Anterior cingulate cortex (tissue), 58 donors: ENCODE measurements at regions not wholly inside any gene's neighbourhood (a gene's known extent, or its start where the extent isn't known, plus 50 kb on each side); places are given as distances from the start of the nearest gene placed in this dataset.
A peak's percentile ranks its signal among the peaks of the same experiment; 100 is the strongest.
"Not testable (repeated sequence)": the region's sequence is repeated elsewhere in the genome, so short reads cannot be mapped to it uniquely, and the experiment has no call there.

Source experiments
- DNase-seq, 58 donors: peaks; one replicate each; lab custom pipeline; 2025; lab: John Stamatoyannopoulos, UW

- DNase-seq = peak in 3 of 58 donors; percentile 4 to 11 (median 11)
Observed at GRCh38 chr18:55999641-56000040, 411.6 kb upstream of the TCF4 start.

GRCh38 chr18:55998801-55999385 lies 410.9 kb upstream of the TCF4 start:
- no peak for DNase-seq

- DNase-seq = peak in 56 of 58 donors; percentile 4 to 85 (median 62)
Observed at GRCh38 chr18:55998071-55998522, 410.1 kb upstream of the TCF4 start.

- DNase-seq = peak in 4 of 58 donors; percentile 10 to 19 (median 16)
Observed at GRCh38 chr18:55997151-55997561, 409.2 kb upstream of the TCF4 start.

- DNase-seq = no peak
Observed at GRCh38 chr18:55996717-55997116, 408.7 kb upstream of the TCF4 start.

- DNase-seq = no peak
Observed at GRCh38 chr18:55990186-55990585, 402.2 kb upstream of the TCF4 start.

- no peak for DNase-seq
Observed at GRCh38 chr18:55988537-55988936, 400.5 kb upstream of the TCF4 start.

GRCh38 chr18:55983433-55983832 lies 395.4 kb upstream of the TCF4 start:
- no peak for DNase-seq

GRCh38 chr18:55982992-55983391 lies 395.0 kb upstream of the TCF4 start:
- DNase-seq = no peak

- DNase-seq = no peak
Observed at GRCh38 chr18:55981712-55982475, 393.9 kb upstream of the TCF4 start.

GRCh38 chr18:55974521-55974920 lies 386.5 kb upstream of the TCF4 start:
- no peak for DNase-seq

GRCh38 chr18:55968550-55968949 lies 380.6 kb upstream of the TCF4 start:
- no peak for DNase-seq

- no peak for DNase-seq
Observed at GRCh38 chr18:55967019-55967418, 379.0 kb upstream of the TCF4 start.

GRCh38 chr18:55964171-55964570 lies 376.2 kb upstream of the TCF4 start:
- no peak for DNase-seq

- no peak for DNase-seq
Observed at GRCh38 chr18:55953326-55953725, 365.3 kb upstream of the TCF4 start.

- DNase-seq = not testable (repeated sequence)
Observed at GRCh38 chr18:55951738-55952137, 363.7 kb upstream of the TCF4 start.

- no peak for DNase-seq
Observed at GRCh38 chr18:55950379-55951166, 362.6 kb upstream of the TCF4 start.

- DNase-seq = no peak
Observed at GRCh38 chr18:55934821-55935220, 346.8 kb upstream of the TCF4 start.

- DNase-seq = no peak
Observed at GRCh38 chr18:55932675-55933074, 344.7 kb upstream of the TCF4 start.

GRCh38 chr18:55927831-55928230 lies 339.8 kb upstream of the TCF4 start:
- no peak for DNase-seq

GRCh38 chr18:55925772-55926171 lies 337.8 kb upstream of the TCF4 start:
- no peak for DNase-seq
